NCI-H2227 treated with DMSO at 0.1 percent for 48 hours (cell line): ENCODE measurements at regions not wholly inside any gene's neighbourhood (a gene's known extent, or its start where the extent isn't known, plus 50 kb on each side); places are given as distances from the start of the nearest gene placed in this dataset.
A peak's percentile ranks its signal among the peaks of the same experiment; 100 is the strongest.
"Not testable (repeated sequence)": the region's sequence is repeated elsewhere in the genome, so short reads cannot be mapped to it uniquely, and the experiment has no call there.

Experiments
- DNase-seq: peaks from one replicate; lab custom pipeline; 2025; lab: John Stamatoyannopoulos, UW

DNA sequence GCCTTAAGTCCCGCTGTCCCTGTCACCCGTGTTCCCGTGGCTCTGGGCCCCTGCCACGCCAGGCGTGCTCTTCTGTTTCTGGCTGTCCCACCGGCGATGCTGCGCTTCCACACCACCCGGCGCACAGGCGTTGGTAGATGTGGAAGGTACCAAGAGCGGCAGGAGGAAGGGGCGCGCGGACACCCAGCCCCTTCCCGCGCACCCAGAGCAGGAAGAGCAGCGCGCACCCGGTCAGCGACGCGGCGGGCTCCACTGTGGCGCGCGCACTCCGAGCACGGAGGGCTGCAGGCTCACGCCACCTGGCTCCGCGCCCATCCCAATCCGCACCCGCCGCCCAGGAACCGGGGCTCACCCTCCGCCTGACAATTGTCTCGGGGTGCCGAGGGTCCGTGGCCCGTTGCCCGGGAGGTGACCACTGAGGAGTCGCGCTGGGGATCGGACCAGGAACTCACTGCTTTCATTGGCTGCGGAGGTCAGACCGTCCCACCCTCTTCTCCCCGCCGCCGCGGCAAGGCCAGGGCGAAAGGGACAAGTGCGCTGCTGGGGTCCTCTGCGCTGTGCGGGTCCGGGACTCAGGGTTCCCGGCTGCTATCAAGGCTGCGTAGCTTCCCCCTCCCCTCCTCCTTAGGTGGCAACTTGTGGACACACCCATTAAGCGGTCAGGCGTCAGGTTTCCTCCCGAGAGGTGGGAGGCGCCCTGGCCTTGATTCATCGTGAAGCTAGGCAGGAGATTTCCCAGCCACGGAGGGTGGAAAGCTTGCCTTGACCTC lies 121.6 kb upstream of the ZNF92 start:
- peak; percentile 41 for DNase-seq

- no peak for DNase-seq
These were observed 122.8 kb upstream of the ZNF92 start for GRCh38 chr7:65250697-65251395.

GRCh38 chr7:65250216-65250615 lies 123.4 kb upstream of the ZNF92 start:
- DNase-seq: no peak

DNA sequence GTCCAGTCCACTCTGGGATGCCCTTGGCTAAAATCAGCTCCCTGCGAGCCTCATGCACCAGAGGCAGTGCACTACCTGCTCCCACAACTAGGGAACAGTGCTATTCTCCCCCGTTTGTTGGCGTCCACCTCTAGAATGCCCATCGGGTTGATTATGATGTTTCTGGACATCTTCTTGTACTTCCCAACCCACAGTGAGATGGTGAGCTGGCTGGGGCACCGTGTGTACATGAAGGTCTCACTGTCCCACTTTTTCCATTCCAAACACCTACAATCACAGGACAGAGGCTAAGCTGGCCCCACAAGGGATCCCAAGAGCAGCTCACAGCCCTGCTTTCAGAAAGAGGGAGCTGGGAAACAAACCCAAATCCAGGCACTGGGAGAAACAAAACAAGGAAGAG lies 126.2 kb upstream of the ZNF92 start:
- no peak for DNase-seq

DNA sequence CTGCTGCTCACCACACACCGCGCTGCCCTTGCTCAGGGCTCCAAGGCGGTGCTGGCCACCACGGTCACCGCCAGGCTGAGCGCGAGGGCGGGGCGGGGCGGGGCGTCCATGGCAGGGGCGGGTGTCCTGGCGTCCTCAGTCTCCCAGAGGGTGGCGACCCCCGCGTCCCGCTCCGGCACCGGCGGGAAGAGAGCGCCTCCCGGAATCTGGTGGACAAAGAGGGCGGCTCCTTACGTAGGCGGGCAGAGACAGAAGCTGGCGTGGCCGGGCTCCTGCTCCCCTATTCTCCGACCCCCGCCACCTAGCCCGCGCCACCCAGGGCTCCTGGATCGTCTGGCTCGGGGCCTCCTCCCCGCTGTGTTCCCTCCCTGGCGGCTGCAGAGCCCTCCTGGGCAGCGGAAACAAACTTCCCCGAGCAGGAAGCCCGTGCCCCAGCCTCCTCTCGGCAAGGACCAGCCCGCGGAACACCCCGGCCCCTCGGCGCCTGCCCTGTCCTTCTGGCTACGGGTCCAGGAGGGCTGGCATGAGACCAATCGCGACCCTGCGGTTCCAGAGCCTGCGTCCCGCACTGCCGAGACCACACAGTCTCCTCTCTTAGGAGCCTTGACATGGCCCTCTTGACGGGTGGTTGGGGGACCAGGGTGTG lies 133.8 kb upstream of the ZNF92 start:
- DNase-seq: no peak

GRCh38 chr7:65239324-65239706 lies 134.3 kb upstream of the ZNF92 start:
- DNase-seq: no peak

DNA sequence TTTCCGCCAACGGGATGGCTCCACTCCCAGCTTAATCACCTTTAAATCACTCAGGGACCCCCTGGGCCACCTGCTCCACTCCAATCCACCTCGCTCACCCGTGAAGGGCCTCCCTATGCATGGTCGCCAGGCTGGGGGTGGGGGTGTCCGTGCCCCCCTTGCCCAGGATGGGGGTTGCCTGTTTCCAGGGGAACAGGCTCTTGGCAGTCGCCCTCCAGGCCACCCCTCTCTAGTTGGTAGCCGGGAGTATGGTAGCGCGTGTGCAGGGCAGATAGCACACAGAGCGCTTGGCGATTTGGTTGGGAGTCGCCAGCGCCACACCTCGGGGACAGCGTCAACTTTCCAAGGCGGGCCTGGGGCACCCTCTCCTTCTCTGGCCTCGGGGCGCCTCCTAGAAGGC lies 134.9 kb upstream of the ZNF92 start:
- no peak for DNase-seq

GRCh38 chr7:65235586-65235985 lies 138.1 kb upstream of the ZNF92 start:
- no peak for DNase-seq

DNA sequence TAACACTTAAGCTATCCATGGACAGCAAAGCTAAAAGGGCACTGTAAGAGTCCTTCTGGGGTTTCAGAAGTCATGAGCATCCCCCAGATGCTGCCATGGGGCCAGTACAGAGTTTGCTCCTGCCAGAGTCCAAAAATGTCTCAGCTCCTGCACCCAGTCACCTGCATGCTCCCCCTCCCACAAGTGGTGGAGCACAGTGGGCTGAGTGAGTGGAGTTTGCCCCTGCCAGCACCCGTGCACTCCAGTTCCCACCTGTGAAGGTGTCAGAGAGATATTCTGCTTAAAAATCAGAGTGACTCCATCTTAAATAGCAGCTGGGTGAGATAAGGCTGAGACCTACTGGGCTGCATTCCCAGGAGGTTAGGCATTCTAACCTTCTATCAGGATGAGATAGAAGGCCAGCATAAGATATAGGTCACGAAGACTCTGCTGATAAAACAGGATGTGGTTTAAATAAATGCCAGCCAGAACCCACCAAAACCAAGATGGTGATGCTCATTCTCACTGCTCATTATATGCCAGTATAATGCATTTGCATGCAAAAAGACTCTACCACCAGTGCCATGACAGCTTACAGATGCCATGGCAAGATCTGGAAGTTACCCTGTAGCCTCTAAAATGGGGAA lies 140.1 kb upstream of the ZNF92 start:
- DNase-seq: no peak

DNA sequence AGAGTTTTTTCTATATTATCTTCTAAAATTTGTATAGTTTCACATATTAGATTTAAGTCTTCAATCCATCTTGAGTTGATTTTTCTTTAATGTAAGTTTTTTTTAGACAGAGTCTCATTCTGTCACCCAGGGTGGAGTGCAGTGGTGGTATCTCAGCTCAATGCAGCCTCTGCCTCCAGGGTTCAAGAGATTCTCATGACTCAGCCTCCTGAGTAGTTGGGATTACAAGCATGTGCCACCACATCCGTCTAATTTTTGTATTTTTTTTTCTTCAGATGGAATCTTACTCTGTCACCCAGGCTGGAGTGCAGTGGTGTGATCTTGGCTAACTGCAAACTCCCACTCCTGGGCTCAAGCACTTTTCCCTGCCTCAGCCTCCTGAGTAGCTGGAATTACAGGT lies 143.4 kb upstream of the ZNF92 start:
- no peak for DNase-seq

- no peak for DNase-seq
These were observed 148.1 kb upstream of the ZNF92 start for GRCh38 chr7:65225422-65226006.

GRCh38 chr7:65222655-65223054 lies 151.0 kb upstream of the ZNF92 start:
- no peak for DNase-seq

- no peak for DNase-seq
These were observed 152.0 kb upstream of the ZNF92 start for GRCh38 chr7:65221683-65222082.

DNA sequence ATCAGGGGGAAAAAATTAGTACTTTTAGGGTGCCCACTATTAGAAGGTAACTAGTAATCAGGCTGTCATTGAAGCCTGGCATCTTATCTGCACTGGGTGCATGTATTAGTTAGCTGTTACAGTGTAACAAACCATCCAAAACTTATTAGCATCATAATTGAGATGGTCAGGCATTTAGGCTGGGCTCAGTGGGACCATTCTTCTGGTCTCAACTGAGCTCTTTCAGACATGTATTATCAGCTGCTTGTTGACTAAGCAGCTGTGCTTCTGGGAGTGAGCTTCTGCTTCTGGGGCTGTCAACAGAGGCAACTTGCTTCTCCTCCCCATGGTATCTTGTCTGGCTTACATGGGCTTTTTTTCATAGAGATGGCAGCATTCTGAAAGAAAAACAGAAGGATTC lies 154.0 kb upstream of the ZNF92 start:
- no peak for DNase-seq

DNA sequence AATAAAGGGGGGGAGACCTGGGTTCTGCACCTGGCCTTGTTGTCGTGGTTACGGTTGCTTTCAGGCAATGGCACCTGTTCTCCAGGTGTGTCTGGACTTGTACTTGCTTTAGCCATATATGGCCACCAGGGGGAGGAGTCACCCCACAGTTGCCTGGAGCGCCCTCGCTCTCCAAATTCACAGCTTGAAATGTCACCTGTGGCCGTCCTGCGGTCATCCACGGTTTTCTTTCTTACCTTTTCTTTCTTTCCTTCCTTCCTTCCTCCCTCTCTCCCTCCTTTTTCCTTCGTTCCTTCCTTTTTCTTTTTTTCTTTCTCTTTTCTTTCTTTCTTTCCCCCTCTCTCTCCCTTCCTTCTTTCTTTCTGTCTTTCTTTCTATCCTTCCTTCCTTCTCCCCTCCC lies 157.2 kb upstream of the ZNF92 start:
- DNase-seq: peak; percentile 27

DNA sequence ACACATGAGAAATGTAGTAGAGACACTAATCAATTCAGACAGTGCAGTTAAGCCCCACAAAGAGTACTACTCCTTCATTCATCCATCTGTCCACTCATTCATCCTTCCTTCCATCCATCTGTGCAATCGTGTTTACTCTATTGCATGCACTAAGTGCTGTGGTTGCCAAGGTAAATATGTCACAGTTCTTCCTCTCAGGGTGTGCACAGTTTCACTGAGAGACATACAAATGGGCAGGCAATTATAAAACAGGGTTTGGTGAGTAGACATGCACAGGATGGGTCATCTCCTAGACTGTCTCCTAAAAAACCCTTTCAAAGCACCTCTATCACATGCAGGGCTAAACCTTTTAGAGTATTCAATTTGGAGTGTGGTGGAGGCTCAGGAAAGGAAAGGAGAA lies 160.4 kb upstream of the ZNF92 start:
- not testable (repeated sequence) for DNase-seq

- not testable (repeated sequence) for DNase-seq
These were observed 174.4 kb upstream of the ZNF92 start for GRCh38 chr7:65199221-65199620.

GRCh38 chr7:65193334-65194058 lies 180.2 kb upstream of the ZNF92 start:
- not testable (repeated sequence) for DNase-seq

DNA sequence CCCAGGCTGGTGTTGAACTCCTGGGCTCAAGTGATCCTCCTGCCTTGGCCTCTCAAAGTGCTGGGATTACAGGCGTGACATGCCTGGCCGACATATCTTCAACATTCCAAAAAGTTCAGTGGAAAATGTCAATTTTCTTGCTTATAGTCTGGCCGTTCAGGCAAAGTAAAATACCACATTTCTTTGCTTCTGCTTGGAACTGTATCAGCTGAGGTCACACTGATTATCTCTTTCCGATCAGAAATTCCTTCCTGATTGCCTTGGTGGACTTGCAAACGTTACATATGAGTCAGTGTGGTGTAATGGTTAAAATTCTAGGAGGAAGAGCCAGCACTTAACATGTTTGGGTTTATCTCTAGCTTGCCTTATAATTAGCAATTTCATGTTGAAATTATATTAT lies 170.6 kb upstream of the ERV3-1 start:
- DNase-seq: not testable (repeated sequence)

DNA sequence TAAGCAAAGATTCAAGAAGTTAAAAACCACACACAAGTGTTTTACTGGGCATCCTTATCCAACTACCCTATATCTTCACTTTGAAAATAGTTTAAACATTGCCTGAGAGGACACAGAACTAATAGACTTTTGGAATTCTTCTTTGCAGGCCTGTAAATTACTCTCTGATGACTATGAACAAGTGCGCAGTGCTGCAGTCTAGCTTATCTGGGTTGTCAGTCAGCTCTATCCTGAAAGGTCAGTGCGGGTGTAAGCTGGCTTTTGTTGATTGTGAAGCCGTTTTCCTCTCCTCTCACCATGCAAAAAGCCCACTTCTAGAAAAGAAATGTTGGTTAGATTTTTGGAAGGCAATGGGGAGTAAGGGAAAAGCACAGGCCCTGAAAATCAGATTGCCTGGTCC lies 143.6 kb upstream of the ERV3-1 start:
- DNase-seq: not testable (repeated sequence)

- not testable (repeated sequence) for DNase-seq
These were observed 139.8 kb upstream of the ERV3-1 start for GRCh38 chr7:65146118-65146914.
